ENCODE measurements at regions not wholly inside any gene's neighbourhood (a gene's known extent, or its start where the extent isn't known, plus 50 kb on each side); places are given as distances from the start of the nearest gene placed in this dataset.

DNA sequence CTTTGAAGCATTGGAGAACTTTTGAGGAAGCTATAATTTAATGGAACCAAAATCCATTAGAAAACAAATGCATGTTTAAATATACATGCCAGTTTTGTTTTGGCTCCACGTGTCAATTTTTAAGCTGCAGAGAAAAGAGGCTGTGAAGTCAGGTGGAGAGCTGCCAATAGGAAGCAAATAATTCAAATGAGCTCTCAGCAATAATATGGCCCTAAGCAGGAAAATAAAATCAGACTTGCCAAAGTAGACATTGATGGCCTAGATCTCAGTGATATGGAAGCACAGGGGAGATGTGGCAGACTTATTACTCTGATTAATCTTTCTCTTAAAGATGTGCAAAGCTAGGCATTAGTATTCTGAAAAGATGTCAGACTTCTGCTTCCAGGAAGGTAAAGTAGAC lies 769.8 kb upstream of the NDST4 start:
- no peak for TF ChIP-seq POLR2A (IDR thresholded peaks at IDR 0.05)
- TF ChIP-seq CTCF (IDR thresholded peaks at IDR 0.05), result no peak
- TF ChIP-seq EP300 (IDR thresholded peaks at IDR 0.05), result no peak
- Histone ChIP-seq H3K4me1 (no peaks in the 10 kb centered on the region), H3K27me3 (no peaks in the 10 kb centered on the region), H3K4me3 (no peak overlapping the region), H3K9me3 (no peaks in the 10 kb centered on the region), H3K27ac (no peak overlapping the region), H3K36me3 (no peaks in the 10 kb centered on the region)
- 50% methylated on average over 1 of the region's 1 CpG for WGBS, 2 donors
- DNase-seq (ENCODE audit: low spot score in 2 of 2), result no peak

- Histone ChIP-seq H3K9me3 (no peaks in the 10 kb centered on the region), H3K27me3 (no peaks in the 10 kb centered on the region), H3K27ac (no peak overlapping the region), H3K36me3 (no peaks in the 10 kb centered on the region), H3K4me3 (no peak overlapping the region), H3K4me1 (no peaks in the 10 kb centered on the region)
- no peak for DNase-seq (ENCODE audit: low spot score in 2 of 2)
- WGBS, 2 donors, result 91 to 100% methylated on average over 2 of the region's 2 CpGs
- TF ChIP-seq POLR2A (IDR thresholded peaks at IDR 0.05) (no peak), EP300 (IDR thresholded peaks at IDR 0.05) (no peak), CTCF (IDR thresholded peaks at IDR 0.05) (no peak)
Measured at GRCh38 chr4:115873048-115873447, 759.6 kb upstream of the NDST4 start.

DNA sequence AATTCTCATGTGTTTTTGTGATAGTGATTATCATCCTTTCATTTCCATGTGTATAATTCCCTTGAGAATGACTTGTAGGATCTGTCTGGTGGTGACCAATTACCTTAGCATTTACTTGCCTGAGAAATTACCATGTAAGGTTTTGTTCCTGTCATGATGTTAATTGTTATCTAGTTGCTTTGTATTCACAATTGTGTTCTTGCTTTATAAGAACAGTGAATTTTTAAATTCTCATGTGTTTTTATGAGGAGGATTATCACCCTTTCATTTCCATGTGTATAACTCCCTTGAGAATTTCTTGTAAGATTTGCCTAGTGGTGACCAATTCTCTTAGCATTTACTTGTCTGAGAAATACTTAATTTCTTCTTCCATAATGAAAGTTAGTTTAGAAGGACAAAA lies 758.2 kb upstream of the NDST4 start:
- no peaks in the 10 kb centered on the region for H3K4me1 ChIP-seq
- no peak for DNase-seq (ENCODE audit: low spot score in 2 of 2)
- TF ChIP-seq POLR2A (IDR thresholded peaks at IDR 0.05) (no peak), EP300 (IDR thresholded peaks at IDR 0.05) (no peak), CTCF (IDR thresholded peaks at IDR 0.05) (no peak)
- H3K27me3 ChIP-seq, result no peaks in the 10 kb centered on the region
- no peaks in the 10 kb centered on the region for H3K9me3 ChIP-seq
- no peaks in the 10 kb centered on the region for H3K36me3 ChIP-seq
- no peak overlapping the region for H3K27ac ChIP-seq
- no peak overlapping the region for H3K4me3 ChIP-seq

DNA sequence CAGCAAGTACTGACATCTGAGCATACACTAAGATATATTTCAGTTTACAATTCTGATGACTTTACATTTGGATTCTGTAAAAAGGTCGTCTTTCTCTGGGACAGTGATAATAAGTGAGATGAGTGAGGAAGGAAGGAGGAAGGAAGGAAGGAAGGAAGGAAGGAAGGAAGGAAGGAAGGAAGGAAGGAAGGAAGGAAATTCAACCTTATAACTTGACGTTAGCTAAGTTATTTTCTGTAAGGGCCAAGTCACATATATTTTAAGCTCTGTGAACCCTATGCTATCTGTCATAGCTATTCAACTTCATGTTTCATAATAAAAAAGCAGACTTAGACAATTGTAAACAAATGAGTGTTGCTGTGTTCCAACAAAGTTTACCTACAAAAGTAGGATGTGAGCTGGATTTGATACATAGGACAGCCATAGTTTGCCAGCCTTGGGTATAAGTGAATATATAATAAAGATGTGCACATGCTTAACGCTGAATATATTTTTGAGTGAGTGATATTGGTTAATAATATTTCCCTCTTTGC lies 753.0 kb upstream of the NDST4 start:
- H3K27me3 ChIP-seq, result no peaks in the 10 kb centered on the region
- no peak for TF ChIP-seq POLR2A (IDR thresholded peaks at IDR 0.05)
- no peak for TF ChIP-seq CTCF (IDR thresholded peaks at IDR 0.05)
- no peak for TF ChIP-seq EP300 (IDR thresholded peaks at IDR 0.05)
- H3K9me3 ChIP-seq, result no peaks in the 10 kb centered on the region
- DNase-seq (ENCODE audit: low spot score in 2 of 2), result no peak
- 66 to 75% methylated on average over 3 of the region's 3 CpGs for WGBS, 2 donors
- H3K4me3 ChIP-seq, result no peak overlapping the region
- H3K4me1 ChIP-seq, result no peaks in the 10 kb centered on the region
- H3K27ac ChIP-seq, result no peak overlapping the region
- no peaks in the 10 kb centered on the region for H3K36me3 ChIP-seq

GRCh38 chr4:115865736-115866135 lies 752.3 kb upstream of the NDST4 start:
- DNase-seq (ENCODE audit: low spot score in 2 of 2), result no peak
- Histone ChIP-seq H3K27ac (no peak overlapping the region), H3K27me3 (no peaks in the 10 kb centered on the region), H3K36me3 (no peaks in the 10 kb centered on the region), H3K4me1 (no peaks in the 10 kb centered on the region), H3K9me3 (no peaks in the 10 kb centered on the region), H3K4me3 (no peak overlapping the region)
- TF ChIP-seq CTCF (IDR thresholded peaks at IDR 0.05), result no peak
- no peak for TF ChIP-seq POLR2A (IDR thresholded peaks at IDR 0.05)
- TF ChIP-seq EP300 (IDR thresholded peaks at IDR 0.05), result no peak
- WGBS, 2 donors, result 10 to 35% methylated on average over 2 of the region's 2 CpGs

Data from tibial nerve (tissue), 4 donors.